ENCODE measurements at regions not wholly inside any gene's neighbourhood (a gene's known extent, or its start where the extent isn't known, plus 50 kb on each side); places are given as distances from the start of the nearest gene placed in this dataset.

DNA sequence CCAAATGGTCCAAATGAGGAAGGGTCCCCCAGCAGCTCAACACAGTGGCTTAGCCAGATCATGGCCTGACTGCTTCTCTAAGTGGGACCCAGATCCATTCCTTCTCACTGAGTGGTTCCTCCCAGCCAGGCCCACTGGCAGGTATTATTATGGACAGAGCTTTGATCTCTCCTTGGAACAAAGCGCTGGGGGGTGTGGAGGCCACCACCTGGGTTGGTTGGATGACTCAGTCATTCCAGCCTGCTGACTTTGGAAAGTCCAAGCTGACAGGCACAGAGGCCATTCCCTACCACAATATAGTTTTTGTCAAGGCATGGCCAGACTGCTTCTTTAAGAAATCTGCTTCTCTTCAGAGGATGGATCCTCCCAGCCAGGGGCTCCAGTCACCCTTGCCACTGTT lies 341.1 kb downstream of the BTG1 start:
- H3K4me1 ChIP-seq = no peaks in the 10 kb centered on the region
- TF ChIP-seq, protein P1, sequence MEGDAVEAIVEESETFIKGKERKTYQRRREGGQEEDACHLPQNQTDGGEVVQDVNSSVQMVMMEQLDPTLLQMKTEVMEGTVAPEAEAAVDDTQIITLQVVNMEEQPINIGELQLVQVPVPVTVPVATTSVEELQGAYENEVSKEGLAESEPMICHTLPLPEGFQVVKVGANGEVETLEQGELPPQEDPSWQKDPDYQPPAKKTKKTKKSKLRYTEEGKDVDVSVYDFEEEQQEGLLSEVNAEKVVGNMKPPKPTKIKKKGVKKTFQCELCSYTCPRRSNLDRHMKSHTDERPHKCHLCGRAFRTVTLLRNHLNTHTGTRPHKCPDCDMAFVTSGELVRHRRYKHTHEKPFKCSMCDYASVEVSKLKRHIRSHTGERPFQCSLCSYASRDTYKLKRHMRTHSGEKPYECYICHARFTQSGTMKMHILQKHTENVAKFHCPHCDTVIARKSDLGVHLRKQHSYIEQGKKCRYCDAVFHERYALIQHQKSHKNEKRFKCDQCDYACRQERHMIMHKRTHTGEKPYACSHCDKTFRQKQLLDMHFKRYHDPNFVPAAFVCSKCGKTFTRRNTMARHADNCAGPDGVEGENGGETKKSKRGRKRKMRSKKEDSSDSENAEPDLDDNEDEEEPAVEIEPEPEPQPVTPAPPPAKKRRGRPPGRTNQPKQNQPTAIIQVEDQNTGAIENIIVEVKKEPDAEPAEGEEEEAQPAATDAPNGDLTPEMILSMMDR (IDR thresholded peaks at IDR 0.05) = no peak
- TF ChIP-seq EP300 (IDR thresholded peaks at IDR 0.05) (no peak), POLR2A (IDR thresholded peaks at IDR 0.05) (no peak), POLR2AphosphoS5 (IDR thresholded peaks at IDR 0.05) (no peak)
- H3K27me3 ChIP-seq = no peaks in the 10 kb centered on the region
- H3K36me3 ChIP-seq = no peaks in the 10 kb centered on the region
- peaks cover 0 to 11% (median 0%) of the 10 kb centered on the region in 4 donors for H3K9me3 ChIP-seq
- no peak overlapping the region for H3K27ac ChIP-seq
- 100% methylated on average over 1 of the region's 1 CpG; no CpG with 5 or more reads in 1 of the 2 donors for WGBS, 2 donors
- no peak overlapping the region for H3K4me3 ChIP-seq
- no peak for ATAC-seq (ENCODE audit: low FRiP score in 2 of 2)
- no peak for DNase-seq

DNA sequence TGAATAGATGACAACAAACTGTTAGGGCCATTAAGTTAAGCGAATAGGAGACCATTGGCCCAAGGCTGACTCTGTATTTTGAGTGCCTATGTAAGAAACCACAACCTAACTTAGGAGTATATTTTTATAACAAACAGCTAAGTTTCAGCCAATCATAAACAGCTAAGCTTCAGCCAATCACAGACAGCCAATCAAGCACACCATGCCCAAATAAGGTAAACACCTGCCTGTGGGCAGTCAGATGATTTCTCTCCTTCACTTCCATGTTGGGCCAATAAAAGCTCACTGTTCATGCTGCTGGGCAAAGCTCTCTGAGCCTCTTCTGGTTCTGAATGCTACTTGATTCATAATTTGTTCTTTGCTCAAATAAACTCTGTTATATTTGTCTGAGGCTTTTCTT lies 344.6 kb downstream of the BTG1 start:
- H3K36me3 ChIP-seq = no peaks in the 10 kb centered on the region
- WGBS, 2 donors = 96 to 100% methylated on average over 1 of the region's 1 CpG
- no peaks in the 10 kb centered on the region for H3K27me3 ChIP-seq
- no peak overlapping the region for H3K4me3 ChIP-seq
- no peaks in the 10 kb centered on the region for H3K4me1 ChIP-seq
- no peak for DNase-seq
- H3K9me3 ChIP-seq = peaks cover 0 to 1% (median 0%) of the 10 kb centered on the region in 4 donors
- TF ChIP-seq, protein P1 (IDR thresholded peaks at IDR 0.05) = no peak
- TF ChIP-seq POLR2AphosphoS5 (IDR thresholded peaks at IDR 0.05) = no peak
- no peak for TF ChIP-seq EP300 (IDR thresholded peaks at IDR 0.05)
- no peak for TF ChIP-seq POLR2A (IDR thresholded peaks at IDR 0.05)
- ATAC-seq (ENCODE audit: low FRiP score in 2 of 2) = no peak
- H3K27ac ChIP-seq = no peak overlapping the region

DNA sequence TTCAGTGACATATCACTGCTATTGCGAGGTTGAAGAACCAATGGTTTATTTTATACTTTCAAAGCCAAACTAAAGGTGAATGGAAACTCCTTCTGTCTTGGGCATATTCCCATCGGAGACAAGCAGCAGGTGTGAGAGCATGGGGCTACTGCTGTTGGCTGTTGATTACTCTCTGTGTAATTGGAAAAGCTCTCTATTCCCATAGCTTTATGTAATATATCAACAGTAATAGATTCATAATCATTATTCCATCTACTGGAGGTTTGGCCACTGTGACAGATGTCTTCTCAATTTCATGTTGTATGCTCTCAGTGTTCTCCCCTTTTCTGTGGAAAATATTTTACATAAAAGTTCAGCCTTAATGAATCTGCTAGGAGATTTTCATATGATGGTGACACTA lies 352.0 kb downstream of the BTG1 start:
- Histone ChIP-seq H3K4me3 (no peak overlapping the region), H3K36me3 (no peaks in the 10 kb centered on the region), H3K27me3 (no peaks in the 10 kb centered on the region), H3K27ac (no peak overlapping the region), H3K9me3 (no peaks in the 10 kb centered on the region), H3K4me1 (no peaks in the 10 kb centered on the region)
- TF ChIP-seq POLR2AphosphoS5 (IDR thresholded peaks at IDR 0.05) (no peak), POLR2A (IDR thresholded peaks at IDR 0.05) (no peak), EP300 (IDR thresholded peaks at IDR 0.05) (no peak)
- TF ChIP-seq, protein P1 (IDR thresholded peaks at IDR 0.05) = no peak
- ATAC-seq (ENCODE audit: low FRiP score in 2 of 2) (no peak), DNase-seq (no peak)
- 90 to 100% methylated on average over 2 of the region's 2 CpGs for WGBS, 2 donors

DNA sequence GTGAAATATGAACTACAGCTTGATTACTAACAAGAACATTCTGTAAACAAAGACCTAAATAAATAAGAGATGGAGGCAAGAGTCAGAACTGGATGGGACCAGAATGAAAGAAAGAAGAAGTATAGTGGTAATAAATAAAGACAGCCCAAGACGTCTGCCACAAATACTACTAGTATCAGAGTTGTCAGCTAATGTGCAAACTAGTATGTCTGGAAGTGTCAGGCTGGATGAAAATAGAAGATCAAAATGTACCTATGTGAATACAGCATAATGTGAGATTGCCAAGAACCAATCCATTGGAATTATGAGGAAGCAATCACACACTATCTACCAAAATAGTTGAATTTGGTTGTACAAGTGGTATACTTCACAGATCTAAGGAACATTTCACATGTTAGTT lies 353.0 kb downstream of the BTG1 start:
- WGBS, 2 donors = 85 to 86% methylated on average over 1 of the region's 1 CpG

More for the DNA sequence above, 353.0 kb downstream of the BTG1 start:
- no peaks in the 10 kb centered on the region for H3K9me3 ChIP-seq
- H3K27ac ChIP-seq = no peak overlapping the region
- H3K27me3 ChIP-seq = no peaks in the 10 kb centered on the region
- H3K4me3 ChIP-seq = no peak overlapping the region
- DNase-seq (no peak), ATAC-seq (ENCODE audit: low FRiP score in 2 of 2) (no peak)
- H3K36me3 ChIP-seq = no peaks in the 10 kb centered on the region
- H3K4me1 ChIP-seq = no peaks in the 10 kb centered on the region
- no peak for TF ChIP-seq POLR2AphosphoS5 (IDR thresholded peaks at IDR 0.05)
- TF ChIP-seq POLR2A (IDR thresholded peaks at IDR 0.05) = no peak
- no peak for TF ChIP-seq EP300 (IDR thresholded peaks at IDR 0.05)
- TF ChIP-seq, protein P1 (IDR thresholded peaks at IDR 0.05) = no peak
